ENCODE measurements at regions not wholly inside any gene's neighbourhood (a gene's known extent, or its start where the extent isn't known, plus 50 kb on each side); places are given as distances from the start of the nearest gene placed in this dataset.

GRCh38 chr6:66065313-66065712, 358.3 kb upstream of the EYS start:
- in situ Hi-C loops (cut with MboI; ENCODE audit: low pct_ligation_motif_present in 1 of 4, low pct_unique_long_range_greater_than_20kb in 1 of 4, low sequenced_read_pairs in 3 of 4) (no loop called here), intact Hi-C loops (cut with DNase I; ENCODE audit: low total_unique reads) (no loop called here)
- H3K9me3 ChIP-seq = no peaks in the 10 kb centered on the region
- H3K27ac ChIP-seq = no peak overlapping the region
- no peaks in the 10 kb centered on the region for H3K36me3 ChIP-seq
- no peaks in the 10 kb centered on the region for H3K27me3 ChIP-seq
- 78% methylated on average over 1 of the region's 1 CpG; no CpG with 5 or more reads in 1 of the 2 donors for whole genome bisulfite sequencing, 2 donors (ENCODE audit: low coverage in 1 of 2)
- TF ChIP-seq, protein P1, sequence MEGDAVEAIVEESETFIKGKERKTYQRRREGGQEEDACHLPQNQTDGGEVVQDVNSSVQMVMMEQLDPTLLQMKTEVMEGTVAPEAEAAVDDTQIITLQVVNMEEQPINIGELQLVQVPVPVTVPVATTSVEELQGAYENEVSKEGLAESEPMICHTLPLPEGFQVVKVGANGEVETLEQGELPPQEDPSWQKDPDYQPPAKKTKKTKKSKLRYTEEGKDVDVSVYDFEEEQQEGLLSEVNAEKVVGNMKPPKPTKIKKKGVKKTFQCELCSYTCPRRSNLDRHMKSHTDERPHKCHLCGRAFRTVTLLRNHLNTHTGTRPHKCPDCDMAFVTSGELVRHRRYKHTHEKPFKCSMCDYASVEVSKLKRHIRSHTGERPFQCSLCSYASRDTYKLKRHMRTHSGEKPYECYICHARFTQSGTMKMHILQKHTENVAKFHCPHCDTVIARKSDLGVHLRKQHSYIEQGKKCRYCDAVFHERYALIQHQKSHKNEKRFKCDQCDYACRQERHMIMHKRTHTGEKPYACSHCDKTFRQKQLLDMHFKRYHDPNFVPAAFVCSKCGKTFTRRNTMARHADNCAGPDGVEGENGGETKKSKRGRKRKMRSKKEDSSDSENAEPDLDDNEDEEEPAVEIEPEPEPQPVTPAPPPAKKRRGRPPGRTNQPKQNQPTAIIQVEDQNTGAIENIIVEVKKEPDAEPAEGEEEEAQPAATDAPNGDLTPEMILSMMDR (IDR thresholded peaks at IDR 0.05) = no peak
- no peak for TF ChIP-seq POLR2AphosphoS5 (IDR thresholded peaks at IDR 0.05)
- no peak for TF ChIP-seq POLR2A (IDR thresholded peaks at IDR 0.05)
- TF ChIP-seq EP300 (IDR thresholded peaks at IDR 0.05; ENCODE audit: low read depth) = no peak
- no peaks in the 10 kb centered on the region for H3K4me1 ChIP-seq
- DNase-seq = no peak
- H3K4me3 ChIP-seq = no peak overlapping the region

DNA sequence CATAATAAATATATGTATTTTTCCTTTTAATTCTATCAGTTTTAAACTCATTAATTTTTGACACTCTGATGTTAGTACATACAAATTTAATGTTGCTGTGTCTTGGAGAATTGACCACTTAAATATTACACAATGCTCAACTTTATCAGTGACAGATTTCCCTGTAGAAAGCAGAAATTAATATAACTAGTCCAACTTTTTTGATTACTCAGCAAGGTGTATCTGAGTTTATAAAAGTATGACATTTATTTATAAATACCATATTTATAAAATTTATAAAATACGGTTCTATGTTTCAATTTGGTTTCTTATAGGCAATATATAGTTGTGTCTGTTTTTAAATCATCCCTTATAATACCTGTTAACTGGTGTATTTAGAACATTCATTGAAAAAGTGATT, 350.0 kb upstream of the EYS start:
- no peak for DNase-seq
- no peaks in the 10 kb centered on the region for H3K4me1 ChIP-seq
- H3K9me3 ChIP-seq = no peaks in the 10 kb centered on the region
- in situ Hi-C loops (cut with MboI; ENCODE audit: low pct_ligation_motif_present in 1 of 4, low pct_unique_long_range_greater_than_20kb in 1 of 4, low sequenced_read_pairs in 3 of 4) = no loop called here
- intact Hi-C loops (cut with DNase I; ENCODE audit: low total_unique reads) = no loop called here
- no peak overlapping the region for H3K27ac ChIP-seq
- no peaks in the 10 kb centered on the region for H3K27me3 ChIP-seq
- WGBS, 2 donors (ENCODE audit: low coverage in 1 of 2) = 75 to 92% methylated on average over 1 of the region's 1 CpG
- no peaks in the 10 kb centered on the region for H3K36me3 ChIP-seq
- TF ChIP-seq POLR2A (IDR thresholded peaks at IDR 0.05) (no peak), EP300 (IDR thresholded peaks at IDR 0.05; ENCODE audit: low read depth) (no peak), POLR2AphosphoS5 (IDR thresholded peaks at IDR 0.05) (no peak)
- TF ChIP-seq, protein P1 (IDR thresholded peaks at IDR 0.05) = no peak
- no peak overlapping the region for H3K4me3 ChIP-seq

- intact Hi-C loops (cut with DNase I; ENCODE audit: low total_unique reads) (no loop called here), in situ Hi-C loops (cut with MboI; ENCODE audit: low pct_ligation_motif_present in 1 of 4, low pct_unique_long_range_greater_than_20kb in 1 of 4, low sequenced_read_pairs in 3 of 4) (no loop called here)
- Histone ChIP-seq H3K9me3 (no peaks in the 10 kb centered on the region), H3K4me3 (no peak overlapping the region), H3K36me3 (no peaks in the 10 kb centered on the region), H3K4me1 (no peaks in the 10 kb centered on the region), H3K27ac (no peak overlapping the region), H3K27me3 (no peaks in the 10 kb centered on the region)
- 48 to 53% methylated on average over 2 of the region's 2 CpGs for WGBS, 2 donors (ENCODE audit: low coverage in 1 of 2)
- TF ChIP-seq, protein P1 (IDR thresholded peaks at IDR 0.05) = no peak
- TF ChIP-seq POLR2A (IDR thresholded peaks at IDR 0.05) (no peak), POLR2AphosphoS5 (IDR thresholded peaks at IDR 0.05) (no peak), EP300 (IDR thresholded peaks at IDR 0.05; ENCODE audit: low read depth) (no peak)
- no peak for DNase-seq
These were observed 347.9 kb upstream of the EYS start for GRCh38 chr6:66054967-66055366.

- Histone ChIP-seq H3K9me3 (no peaks in the 10 kb centered on the region), H3K4me1 (no peaks in the 10 kb centered on the region), H3K36me3 (no peaks in the 10 kb centered on the region), H3K27ac (no peak overlapping the region), H3K27me3 (no peaks in the 10 kb centered on the region), H3K4me3 (no peak overlapping the region)
- TF ChIP-seq EP300 (IDR thresholded peaks at IDR 0.05; ENCODE audit: low read depth) (no peak), POLR2A (IDR thresholded peaks at IDR 0.05) (no peak), POLR2AphosphoS5 (IDR thresholded peaks at IDR 0.05) (no peak)
- TF ChIP-seq, protein P1 (IDR thresholded peaks at IDR 0.05) = no peak
- 60 to 79% methylated on average over 1 to 5 of the region's 5 CpGs for WGBS, 2 donors (ENCODE audit: low coverage in 1 of 2)
- intact Hi-C loops (cut with DNase I; ENCODE audit: low total_unique reads) = loop anchor here (2.0 kb wide), 1 partner anchor 149 kb away; no protein-coding TSS in a partner anchor
- in situ Hi-C loops (cut with MboI; ENCODE audit: low pct_ligation_motif_present in 1 of 4, low pct_unique_long_range_greater_than_20kb in 1 of 4, low sequenced_read_pairs in 3 of 4) = no loop called here
- no peak for DNase-seq
These were observed 344.8 kb upstream of the EYS start for GRCh38 chr6:66051812-66052211.
